GM21619 (cell line): ENCODE measurements at regions not wholly inside any gene's neighbourhood (a gene's known extent, or its start where the extent isn't known, plus 50 kb on each side); places are given as distances from the start of the nearest gene placed in this dataset.

ENCODE experiments used
- ATAC-seq: cut with Tn5 transposase; IDR thresholded peaks from one replicate; pipeline ENCODE4 v1.9.1; 2021; ENCODE audit not compliant: unreplicated experiment

DNA sequence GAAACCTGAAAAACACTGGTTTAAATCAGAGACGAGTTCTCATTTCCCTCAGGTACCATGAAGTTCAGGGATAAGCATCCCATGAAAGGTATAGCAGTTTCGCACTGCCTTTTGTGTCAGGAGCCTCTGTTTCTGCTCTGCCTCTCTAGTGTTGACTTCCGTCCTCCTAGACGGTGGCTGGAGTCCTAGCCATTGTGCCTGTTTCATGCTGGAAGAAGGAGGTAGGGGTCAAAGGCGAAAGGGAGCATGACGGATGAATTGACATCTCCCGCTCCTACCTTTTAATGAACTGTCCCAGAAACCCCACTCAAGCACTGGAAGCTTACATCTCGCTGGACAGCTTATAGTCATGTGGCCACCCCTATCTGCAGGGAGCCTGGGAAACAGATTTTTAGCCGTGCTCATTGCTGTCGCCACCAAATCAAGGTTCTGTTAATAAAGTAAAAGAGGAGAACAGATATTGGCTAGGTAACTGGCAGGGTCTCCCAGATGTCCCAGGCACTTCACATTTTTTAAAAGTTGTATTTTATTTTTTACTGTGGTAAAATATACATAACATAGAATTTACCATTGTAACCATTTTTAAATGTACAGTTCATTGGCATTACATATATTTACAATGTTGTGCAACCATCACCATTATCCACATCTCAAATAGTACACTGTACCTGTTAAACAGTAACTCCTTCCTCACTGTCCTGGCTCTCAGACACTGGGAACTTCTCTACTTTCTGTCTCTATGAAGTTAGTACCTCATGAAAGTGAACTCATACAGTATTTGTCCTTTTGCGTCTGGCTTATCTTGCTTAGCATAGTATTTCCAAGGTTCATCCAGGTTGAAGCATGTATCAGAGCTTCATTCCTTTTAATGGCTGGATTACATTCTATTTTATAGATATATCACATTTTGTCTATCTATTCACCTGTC, 55.0 kb upstream of the CTLA4 start:
- no peak for ATAC-seq

GRCh38 chr2:203813684-203814083, 53.9 kb upstream of the CTLA4 start:
- ATAC-seq = no peak

DNA sequence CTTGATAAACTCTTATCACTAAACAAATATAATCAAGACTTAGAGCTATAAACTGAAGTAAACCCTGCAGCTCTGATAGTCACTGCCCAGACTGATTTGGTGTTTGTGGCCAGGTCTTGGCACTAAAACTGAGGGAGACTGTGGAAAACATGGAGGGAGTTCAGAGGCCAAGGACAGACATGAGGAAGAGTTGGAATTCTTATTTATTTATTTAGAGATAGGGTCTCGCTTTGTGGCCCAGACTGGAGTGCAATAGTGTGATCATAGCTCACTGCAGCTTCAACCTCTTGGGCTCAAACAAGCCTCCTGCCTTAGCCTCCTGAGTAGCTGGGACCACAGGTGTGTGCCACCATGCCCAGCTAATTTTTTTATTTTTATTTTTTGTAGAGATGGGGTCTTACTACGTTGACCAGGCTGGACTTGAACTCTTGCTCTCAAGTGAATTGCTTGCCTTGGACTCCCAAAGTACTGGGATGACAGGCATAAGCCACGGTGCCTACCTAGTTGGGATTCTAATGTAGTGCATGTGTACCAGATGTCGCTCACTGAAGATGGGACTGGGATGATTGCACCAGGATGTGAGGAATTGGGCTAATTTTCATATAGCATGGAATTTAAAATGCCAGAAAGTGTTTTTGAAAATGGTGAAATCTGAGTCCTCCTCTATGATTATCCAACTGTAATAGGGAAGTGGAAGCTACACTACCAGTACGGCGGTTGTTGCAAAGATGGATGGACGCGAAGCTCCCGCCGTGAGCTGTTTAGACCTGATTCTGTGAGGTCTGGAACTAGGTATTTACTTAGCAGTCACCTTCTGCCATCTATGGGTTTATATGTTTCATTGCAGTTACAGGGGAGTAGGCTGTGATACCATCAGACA, 52.7 kb upstream of the CTLA4 start:
- ATAC-seq = peak; percentile 73

GRCh38 chr2:203815541-203815898, 52.1 kb upstream of the CTLA4 start:
- ATAC-seq = no peak

- ATAC-seq = no peak
Observed at GRCh38 chr2:203817147-203817546, 50.4 kb upstream of the CTLA4 start.
